A549 (cell line): ENCODE measurements at regions not wholly inside any gene's neighbourhood (a gene's known extent, or its start where the extent isn't known, plus 50 kb on each side); places are given as distances from the start of the nearest gene placed in this dataset.

Experiments
- ATAC-seq, 2 experiments: fragments of 200-7000 bp in 1 of 2; fragments of >200 bp in 1 of 2; cut with Nextera tagmentation in 1 of 2; cut with Tn5 transposase in 1 of 2; 3 replicates each; pipeline versions ENCODE4 v1.8.0 to v1.9.1; 2018 to 2020; ENCODE audit warnings: mild to moderate bottlenecking in 1 of 2, moderate library complexity in 1 of 2
- CTCF ChIA-PET: fragments of 300-600 bp; sonication (Branson Sonifier 250); formaldehyde crosslinking; extraction: SDS; loops from one replicate; lab custom pipeline; 2021; ENCODE audit warnings: antibody characterized with exemption, inconsistent platforms; lab: Yijun Ruan, JAX
- POLR2A ChIA-PET: fragments of 350-600 bp; formaldehyde crosslinking; extraction: SDS; loops from one replicate; lab custom pipeline; 2021; ENCODE audit warnings: antibody characterized with exemption, inconsistent platforms; lab: Yijun Ruan, JAX
- DNase-seq, 2 experiments: peaks; one replicate each; pipeline versions ENCODE4 v3.0.0 to v3.0.0-alpha.2; 2011 to 2016; ENCODE audit warnings: low read depth in 1 of 2, low spot score in 1 of 2
- FAIRE-seq: peaks from 2 replicates; lab custom pipeline; 2011; peaks lifted over from hg19 to GRCh38; lab: Jason Lieb, UNC
- H3K27ac ChIP-seq, 2 experiments: fragments of >200 bp; sonication (Bioruptor Twin); formaldehyde crosslinking; 3 replicates each; pipeline ENCODE4 v1.5.1; 2016 to 2017
- H3K4me1 ChIP-seq: fragments of >200 bp; sonication (Bioruptor Twin); formaldehyde crosslinking; 3 replicates; pipeline ENCODE4 v1.6.1; 2016
- H3K4me2 ChIP-seq: fragments of >200 bp; sonication (Bioruptor Twin); formaldehyde crosslinking; 3 replicates; pipeline ENCODE4 v1.6.1; 2016
- H3K4me3 ChIP-seq: fragments of >200 bp; sonication (Bioruptor Twin); formaldehyde crosslinking; 3 replicates; pipeline ENCODE4 v1.5.1; 2016
- H3K9me3 ChIP-seq: fragments of >200 bp; sonication (Bioruptor Twin); formaldehyde crosslinking; 3 replicates; pipeline ENCODE4 v1.6.1; 2016
- CBX2 ChIP-seq: fragments of 200-600 bp; sonication (generic); IDR thresholded peaks from 2 replicates; pipeline ENCODE4 v1.6.1; 2016; ENCODE audit warnings: low read depth, mild to moderate bottlenecking, borderline replicate concordance
- EP300 ChIP-seq, 2 experiments: fragments of >200 bp; sonication (Bioruptor Twin); formaldehyde crosslinking; IDR thresholded peaks; 2 replicates in 1 of 2; 3 replicates in 1 of 2; pipeline ENCODE4 v1.6.1; 2016 to 2017
- HDAC2 ChIP-seq: fragments of 200-600 bp; sonication (generic); IDR thresholded peaks from 2 replicates; pipeline ENCODE4 v1.6.1; 2016
- HOXB13 ChIP-seq: fragments of 250-450 bp; sonication (Bioruptor Pico); IDR thresholded peaks from 2 replicates; pipeline ENCODE4 v1.5.0; 2020; ENCODE audit warnings: low read depth, mild to moderate bottlenecking, moderate library complexity
- JUN ChIP-seq, 2 experiments: fragments of >200 bp; sonication (Bioruptor Twin); formaldehyde crosslinking; IDR thresholded peaks; 2 replicates in 1 of 2; 3 replicates in 1 of 2; pipeline ENCODE4 v1.6.1; 2016 to 2017
- MAFK ChIP-seq: fragments of 450-650 bp; IDR thresholded peaks from 2 replicates; pipeline ENCODE4 v1.6.1; 2014; ENCODE audit not compliant: partially characterized antibody
- MAZ ChIP-seq: fragments of 150-350 bp; IDR thresholded peaks from 2 replicates; pipeline ENCODE4 v1.6.1; 2014; ENCODE audit warnings: antibody characterized with exemption, low read depth, low read length, borderline replicate concordance
- MYC ChIP-seq: IDR thresholded peaks from 2 replicates; pipeline ENCODE4 v1.6.1; 2012; ENCODE audit warnings: mild to moderate bottlenecking, inconsistent platforms, low read length, improper control_type of control experiment, borderline replicate concordance
- NFE2L2 ChIP-seq: fragments of 150-350 bp; conservative IDR thresholded peaks from 2 replicates; pipeline ENCODE4 v1.6.1; 2014; ENCODE audit warnings: low read length
- POLR2A ChIP-seq: IDR thresholded peaks from 2 replicates; pipeline ENCODE4 v1.6.1; 2012; ENCODE audit warnings: mild to moderate bottlenecking, low read length
- POLR2AphosphoS2 ChIP-seq: conservative IDR thresholded peaks from 2 replicates; pipeline ENCODE4 v1.6.1; 2012; ENCODE audit warnings: low read length, improper control_type of control experiment, inconsistent platforms
- RARB ChIP-seq: fragments of 250-450 bp; sonication (Bioruptor Pico); IDR thresholded peaks from 2 replicates; pipeline ENCODE4 v1.8.0; 2021; ENCODE audit warnings: mild to moderate bottlenecking, moderate library complexity
- RFX5 ChIP-seq: fragments of 450-650 bp; IDR thresholded peaks from 2 replicates; pipeline ENCODE4 v1.7.1; 2014; ENCODE audit warnings: antibody characterized with exemption, mild to moderate bottlenecking, moderate library complexity
- RNF2 ChIP-seq: fragments of 200-600 bp; sonication (generic); IDR thresholded peaks from 2 replicates; pipeline ENCODE4 v1.6.1; 2016; ENCODE audit warnings: low read depth, mild to moderate bottlenecking, antibody characterized with exemption, moderate library complexity, borderline replicate concordance
- SMC3 ChIP-seq: fragments of >200 bp; sonication (Bioruptor Twin); formaldehyde crosslinking; IDR thresholded peaks from 3 replicates; pipeline ENCODE4 v1.6.1; 2018; ENCODE audit warnings: inconsistent platforms
- TP53 ChIP-seq: fragments of 250-450 bp; sonication (Bioruptor Pico); IDR thresholded peaks from 2 replicates; pipeline ENCODE4 v1.5.0; 2021; ENCODE audit warnings: mild to moderate bottlenecking, moderate library complexity
- ZC3H11A ChIP-seq: fragments of 450-650 bp; IDR thresholded peaks from 2 replicates; pipeline ENCODE4 v1.6.1; 2014; ENCODE audit warnings: antibody characterized with exemption, mild to moderate bottlenecking
- ZSCAN20 ChIP-seq: fragments of 250-450 bp; sonication (Bioruptor Pico); IDR thresholded peaks from 2 replicates; pipeline ENCODE4 v1.8.0; 2022; ENCODE audit warnings: mild to moderate bottlenecking, moderate library complexity
- WGBS: methylation state at CpG from one replicate; pipeline ENCODE4 v1.1.6; 2017; ENCODE audit errors: missing lambda C conversion rate; 5-methylcytosine and 5-hydroxymethylcytosine counted together
- TF ChIP-seq, protein P1 (sequence below): fragments of >200 bp; sonication (Bioruptor Twin); formaldehyde crosslinking; IDR thresholded peaks from 3 replicates; pipeline ENCODE4 v1.6.1; 2016
- TF ChIP-seq, protein P2 (sequence below): fragments of 450-650 bp; IDR thresholded peaks from 2 replicates; pipeline ENCODE4 v1.6.1; 2014; ENCODE audit warnings: antibody characterized with exemption
- TF ChIP-seq, protein P3 (sequence below): fragments of 250-450 bp; sonication (Bioruptor Pico); IDR thresholded peaks from 2 replicates; pipeline ENCODE4 v1.5.0; 2020; ENCODE audit warnings: low read depth, mild to moderate bottlenecking, moderate library complexity
- TF ChIP-seq, protein P4 (sequence below): IDR thresholded peaks from 2 replicates; pipeline ENCODE4 v1.6.1; 2012

DNA sequence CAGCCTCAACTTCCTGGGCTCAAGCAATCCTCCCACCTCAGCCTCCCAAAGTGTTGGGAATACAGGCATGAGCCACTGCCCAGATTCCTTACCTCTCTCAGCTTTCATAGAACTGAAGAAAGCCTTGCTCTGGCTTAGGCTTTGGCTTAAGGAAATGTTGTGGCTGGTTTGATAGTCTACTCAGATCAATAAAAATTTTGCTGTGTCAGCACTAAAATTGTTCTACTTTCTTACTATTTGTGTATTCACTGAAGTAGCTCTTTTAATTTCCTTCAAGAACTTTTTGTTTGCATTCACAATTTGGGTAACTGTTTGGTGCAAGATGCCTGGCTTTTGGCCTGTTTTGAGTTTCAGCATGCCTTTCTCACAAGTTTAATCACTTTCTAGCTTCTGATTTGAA is 634.0 kb upstream of the FSHR start:
- TF ChIP-seq MAFK (peak; percentile 99), EP300 (IDR thresholded peaks at IDR 0.05) (no peak)
- TF ChIP-seq, all 56 proteins: peak for 1
- Histone ChIP-seq H3K4me2 (no peak overlapping the region), H3K9me3 (0 out of 3 replicates have a peak, but pooled peaks cover 3% of the 10 kb centered on the region), H3K27ac (no peak overlapping the region), H3K4me1 (no peaks in the 10 kb centered on the region), H3K4me3 (no peak overlapping the region)
- ATAC-seq, result no peak
- FAIRE-seq, result no peak
- POLR2A ChIA-PET, result no interaction called here
- CTCF ChIA-PET, result interaction anchor here (1.2 kb wide), 1 partner anchor 10 kb away, joined by 3 read pairs; no protein-coding TSS in a partner anchor
- no peak for DNase-seq

DNA sequence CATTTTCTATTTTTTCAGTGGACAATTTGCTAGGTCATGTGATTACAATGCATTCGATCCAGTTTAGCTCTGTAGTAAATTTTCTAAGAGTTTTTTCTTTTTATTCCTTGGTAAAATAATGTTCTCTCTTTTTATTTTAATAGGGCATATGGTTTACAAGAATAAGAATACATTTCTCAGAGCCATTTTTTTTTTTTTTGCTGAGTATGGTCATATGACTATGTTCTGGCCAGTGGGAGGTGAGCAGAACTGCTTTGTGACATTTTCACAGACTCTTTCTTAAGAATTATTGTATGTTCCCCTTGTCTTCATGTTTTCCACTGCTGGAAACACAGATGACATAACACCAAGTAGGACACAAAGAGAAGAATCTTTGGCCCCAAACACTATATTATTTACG is 626.6 kb upstream of the FSHR start:
- H3K9me3 ChIP-seq, result no peaks in the 10 kb centered on the region
- WGBS, result 2% methylated on average over 2 of the region's 2 CpGs
- DNase-seq (no peak), ATAC-seq (no peak), FAIRE-seq (no peak)
- CTCF ChIA-PET, result interaction anchor here (0.6 kb wide), 1 partner anchor 20 kb away, joined by 3 read pairs; no protein-coding TSS in a partner anchor
- H3K4me3 ChIP-seq, result no peak overlapping the region
- H3K4me2 ChIP-seq, result no peak overlapping the region
- no peak overlapping the region for H3K27ac ChIP-seq
- TF ChIP-seq TP53 (CRISPR knock-in tag), result no peak
- TF ChIP-seq MAFK, result peak; percentile 29
- H3K4me1 ChIP-seq, result no peaks in the 10 kb centered on the region
- POLR2A ChIA-PET, result no interaction called here

DNA sequence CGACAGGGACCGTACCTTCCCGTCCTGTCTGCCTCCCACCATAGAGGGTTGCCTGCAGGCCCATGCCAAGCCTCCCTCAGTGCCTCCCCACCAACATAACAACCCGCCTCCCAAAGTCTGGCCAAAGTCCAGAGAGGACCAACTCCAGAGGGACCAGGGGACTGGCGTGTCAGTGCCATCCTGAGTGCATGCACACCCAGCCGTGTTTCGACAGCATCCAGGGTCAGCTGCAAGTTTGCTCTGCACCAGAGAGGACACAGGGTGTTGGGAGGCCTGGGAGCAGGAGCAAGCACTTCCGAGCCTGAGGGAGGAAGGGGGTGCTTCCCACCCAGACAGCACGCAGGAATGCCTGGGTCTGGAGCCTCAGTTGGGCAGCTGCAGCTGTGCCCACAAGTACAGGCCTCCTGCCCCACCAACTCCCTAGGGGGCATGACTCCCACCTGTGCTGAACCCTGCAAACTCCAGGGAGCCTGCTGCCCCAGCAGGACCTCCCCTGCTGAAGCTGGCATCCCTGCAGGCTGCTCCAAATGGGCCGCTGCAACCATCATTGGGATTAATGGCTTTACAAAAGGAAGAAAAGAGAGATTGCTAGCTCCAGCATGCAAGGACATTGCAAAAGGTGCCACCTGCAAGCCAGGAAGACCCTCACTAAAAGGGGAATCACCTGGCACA is 618.1 kb upstream of the FSHR start:
- DNase-seq (no peak), FAIRE-seq (no peak)
- Histone ChIP-seq H3K9me3 (no peaks in the 10 kb centered on the region), H3K4me1 (no peaks in the 10 kb centered on the region), H3K27ac (no peak overlapping the region)
- TF ChIP-seq JUN (IDR thresholded peaks at IDR 0.05) (no peak), HDAC2 (no peak), NFE2L2 (no peak), RNF2 (no peak), RFX5 (no peak), EP300 (IDR thresholded peaks at IDR 0.05) (no peak), CBX2 (no peak), RARB (CRISPR knock-in tag) (no peak), ZSCAN20 (CRISPR knock-in tag) (no peak), SMC3 (no peak), POLR2A (no peak), MAZ (no peak), HOXB13 (CRISPR knock-in tag) (no peak), POLR2AphosphoS2 (no peak), MYC (no peak), ZC3H11A (no peak)
- TF ChIP-seq, protein P1, sequence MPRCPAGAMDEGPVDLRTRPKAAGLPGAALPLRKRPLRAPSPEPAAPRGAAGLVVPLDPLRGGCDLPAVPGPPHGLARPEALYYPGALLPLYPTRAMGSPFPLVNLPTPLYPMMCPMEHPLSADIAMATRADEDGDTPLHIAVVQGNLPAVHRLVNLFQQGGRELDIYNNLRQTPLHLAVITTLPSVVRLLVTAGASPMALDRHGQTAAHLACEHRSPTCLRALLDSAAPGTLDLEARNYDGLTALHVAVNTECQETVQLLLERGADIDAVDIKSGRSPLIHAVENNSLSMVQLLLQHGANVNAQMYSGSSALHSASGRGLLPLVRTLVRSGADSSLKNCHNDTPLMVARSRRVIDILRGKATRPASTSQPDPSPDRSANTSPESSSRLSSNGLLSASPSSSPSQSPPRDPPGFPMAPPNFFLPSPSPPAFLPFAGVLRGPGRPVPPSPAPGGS, result no peak
- TF ChIP-seq, protein P2, sequence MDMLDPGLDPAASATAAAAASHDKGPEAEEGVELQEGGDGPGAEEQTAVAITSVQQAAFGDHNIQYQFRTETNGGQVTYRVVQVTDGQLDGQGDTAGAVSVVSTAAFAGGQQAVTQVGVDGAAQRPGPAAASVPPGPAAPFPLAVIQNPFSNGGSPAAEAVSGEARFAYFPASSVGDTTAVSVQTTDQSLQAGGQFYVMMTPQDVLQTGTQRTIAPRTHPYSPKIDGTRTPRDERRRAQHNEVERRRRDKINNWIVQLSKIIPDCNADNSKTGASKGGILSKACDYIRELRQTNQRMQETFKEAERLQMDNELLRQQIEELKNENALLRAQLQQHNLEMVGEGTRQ, result no peak
- TF ChIP-seq, protein P3, sequence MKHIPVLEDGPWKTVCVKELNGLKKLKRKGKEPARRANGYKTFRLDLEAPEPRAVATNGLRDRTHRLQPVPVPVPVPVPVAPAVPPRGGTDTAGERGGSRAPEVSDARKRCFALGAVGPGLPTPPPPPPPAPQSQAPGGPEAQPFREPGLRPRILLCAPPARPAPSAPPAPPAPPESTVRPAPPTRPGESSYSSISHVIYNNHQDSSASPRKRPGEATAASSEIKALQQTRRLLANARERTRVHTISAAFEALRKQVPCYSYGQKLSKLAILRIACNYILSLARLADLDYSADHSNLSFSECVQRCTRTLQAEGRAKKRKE (CRISPR knock-in tag), result no peak
- TF ChIP-seq, protein P4, sequence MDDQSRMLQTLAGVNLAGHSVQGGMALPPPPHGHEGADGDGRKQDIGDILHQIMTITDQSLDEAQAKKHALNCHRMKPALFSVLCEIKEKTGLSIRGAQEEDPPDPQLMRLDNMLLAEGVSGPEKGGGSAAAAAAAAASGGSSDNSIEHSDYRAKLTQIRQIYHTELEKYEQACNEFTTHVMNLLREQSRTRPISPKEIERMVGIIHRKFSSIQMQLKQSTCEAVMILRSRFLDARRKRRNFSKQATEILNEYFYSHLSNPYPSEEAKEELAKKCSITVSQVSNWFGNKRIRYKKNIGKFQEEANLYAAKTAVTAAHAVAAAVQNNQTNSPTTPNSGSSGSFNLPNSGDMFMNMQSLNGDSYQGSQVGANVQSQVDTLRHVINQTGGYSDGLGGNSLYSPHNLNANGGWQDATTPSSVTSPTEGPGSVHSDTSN, result no peak
- TF ChIP-seq, all 56 proteins: peak for 0
- no peak overlapping the region for H3K4me2 ChIP-seq
- ATAC-seq, result no peak; a peak in 1 of 6 replicates
- 3% methylated on average over 9 of the region's 10 CpGs for WGBS
- CTCF ChIA-PET, result no interaction called here
- POLR2A ChIA-PET, result no interaction called here
- no peak overlapping the region for H3K4me3 ChIP-seq
